HG03460 (cell line): ENCODE measurements at regions not wholly inside any gene's neighbourhood (a gene's known extent, or its start where the extent isn't known, plus 50 kb on each side); places are given as distances from the start of the nearest gene placed in this dataset.
"Not testable (repeated sequence)": the region's sequence is repeated elsewhere in the genome, so short reads cannot be mapped to it uniquely, and the experiment has no call there.

Experiments
- ATAC-seq: cut with Tn5 transposase; IDR thresholded peaks from one replicate; pipeline ENCODE4 v1.9.1; 2021; ENCODE audit not compliant: unreplicated experiment

- no peak for ATAC-seq
Observed at GRCh38 chr1:220420726-220421125, 107.2 kb upstream of the MARK1 start.

GRCh38 chr1:220412382-220412781 is 115.6 kb upstream of the MARK1 start:
- ATAC-seq, result not testable (repeated sequence)

- ATAC-seq, result no peak
Observed at GRCh38 chr1:220410611-220411010, 117.3 kb upstream of the MARK1 start.

GRCh38 chr1:220409771-220410595 is 118.0 kb upstream of the MARK1 start:
- ATAC-seq, result no peak

GRCh38 chr1:220407191-220407590 is 120.7 kb upstream of the MARK1 start:
- no peak for ATAC-seq

GRCh38 chr1:220398238-220398637 is 126.0 kb upstream of the RAB3GAP2 start:
- no peak for ATAC-seq

- ATAC-seq, result no peak
Observed at GRCh38 chr1:220391491-220391890, 119.2 kb upstream of the RAB3GAP2 start.

- no peak for ATAC-seq
Observed at GRCh38 chr1:220389634-220390033, 117.4 kb upstream of the RAB3GAP2 start.

GRCh38 chr1:220386494-220387195 is 114.4 kb upstream of the RAB3GAP2 start:
- no peak for ATAC-seq

GRCh38 chr1:220385158-220385557 is 112.9 kb upstream of the RAB3GAP2 start:
- no peak for ATAC-seq

- ATAC-seq, result no peak
Observed at GRCh38 chr1:220382994-220383393, 110.7 kb upstream of the RAB3GAP2 start.

GRCh38 chr1:220380885-220381284 is 108.6 kb upstream of the RAB3GAP2 start:
- ATAC-seq, result no peak

GRCh38 chr1:220378571-220379302 is 106.5 kb upstream of the RAB3GAP2 start:
- no peak for ATAC-seq

GRCh38 chr1:220375715-220376114 is 103.5 kb upstream of the RAB3GAP2 start:
- ATAC-seq, result no peak

GRCh38 chr1:220374449-220374848 is 102.2 kb upstream of the RAB3GAP2 start:
- ATAC-seq, result no peak

- ATAC-seq, result no peak
Observed at GRCh38 chr1:220372451-220372850, 100.2 kb upstream of the RAB3GAP2 start.

GRCh38 chr1:220371324-220371723 is 99.1 kb upstream of the RAB3GAP2 start:
- ATAC-seq, result no peak

- no peak for ATAC-seq
Observed at GRCh38 chr1:220370041-220370700, 97.9 kb upstream of the RAB3GAP2 start.

GRCh38 chr1:220369511-220369910 is 97.3 kb upstream of the RAB3GAP2 start:
- no peak for ATAC-seq

GRCh38 chr1:220368352-220369265 is 96.4 kb upstream of the RAB3GAP2 start:
- ATAC-seq, result no peak
